ENCODE measurements at regions not wholly inside any gene's neighbourhood (a gene's known extent, or its start where the extent isn't known, plus 50 kb on each side); places are given as distances from the start of the nearest gene placed in this dataset.

DNA sequence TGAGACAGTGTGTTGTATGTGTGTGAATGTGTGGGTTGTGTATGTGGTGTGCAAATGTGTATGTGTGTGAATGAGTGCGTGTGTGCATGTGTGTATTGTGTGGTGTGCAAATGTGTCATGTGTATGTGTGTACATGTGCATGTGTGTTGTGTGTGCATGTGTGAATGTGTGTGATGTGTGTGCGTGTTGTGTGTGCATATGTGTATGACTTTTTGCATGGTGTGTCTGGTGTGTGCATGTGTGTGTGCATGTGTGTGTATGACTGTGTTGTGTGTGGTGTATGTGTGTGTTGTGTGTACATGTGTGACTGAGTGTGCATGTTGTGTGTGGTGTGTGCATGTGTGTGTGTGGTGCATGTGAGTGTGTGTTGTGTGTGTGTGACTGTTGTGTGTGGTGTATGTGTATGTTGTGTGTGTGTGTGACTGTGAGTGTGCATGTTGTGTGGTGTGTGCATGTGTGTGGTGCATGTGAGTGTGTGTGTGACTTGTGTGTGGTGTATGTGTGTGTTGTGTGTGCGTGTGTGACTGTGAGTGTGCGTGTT is 268.3 kb downstream of the DCDC2C start (continued):
- TF ChIP-seq CEBPZ (IDR thresholded peaks at IDR 0.05; ENCODE audit: low read length) (no peak), ZNF703 (CRISPR knock-in tag; IDR thresholded peaks at IDR 0.05; ENCODE audit: borderline replicate concordance) (no peak), POLR2G (IDR thresholded peaks at IDR 0.05; ENCODE audit: low read depth, low read length) (no peak), CHD2 (IDR thresholded peaks at IDR 0.05; ENCODE audit: low read depth, low read length) (no peak), SNAI1 (CRISPR knock-in tag; IDR thresholded peaks at IDR 0.05; ENCODE audit: borderline replicate concordance) (no peak), ZNF572 (CRISPR knock-in tag; IDR thresholded peaks at IDR 0.05) (no peak), RFX1 (IDR thresholded peaks at IDR 0.05) (no peak), E2F5 (CRISPR knock-in tag; conservative IDR thresholded peaks at IDR 0.05) (no peak), GABPA (IDR thresholded peaks at IDR 0.05; ENCODE audit: low read depth, low read length) (0 out of 2 replicates have a peak, but pooled peaks have one; percentile 11), GABPA (CRISPR knock-in tag; IDR thresholded peaks at IDR 0.05; ENCODE audit: low read depth) (no peak), SNAPC4 (CRISPR knock-in tag; IDR thresholded peaks at IDR 0.05) (no peak)
- TF ChIP-seq, protein P1, sequence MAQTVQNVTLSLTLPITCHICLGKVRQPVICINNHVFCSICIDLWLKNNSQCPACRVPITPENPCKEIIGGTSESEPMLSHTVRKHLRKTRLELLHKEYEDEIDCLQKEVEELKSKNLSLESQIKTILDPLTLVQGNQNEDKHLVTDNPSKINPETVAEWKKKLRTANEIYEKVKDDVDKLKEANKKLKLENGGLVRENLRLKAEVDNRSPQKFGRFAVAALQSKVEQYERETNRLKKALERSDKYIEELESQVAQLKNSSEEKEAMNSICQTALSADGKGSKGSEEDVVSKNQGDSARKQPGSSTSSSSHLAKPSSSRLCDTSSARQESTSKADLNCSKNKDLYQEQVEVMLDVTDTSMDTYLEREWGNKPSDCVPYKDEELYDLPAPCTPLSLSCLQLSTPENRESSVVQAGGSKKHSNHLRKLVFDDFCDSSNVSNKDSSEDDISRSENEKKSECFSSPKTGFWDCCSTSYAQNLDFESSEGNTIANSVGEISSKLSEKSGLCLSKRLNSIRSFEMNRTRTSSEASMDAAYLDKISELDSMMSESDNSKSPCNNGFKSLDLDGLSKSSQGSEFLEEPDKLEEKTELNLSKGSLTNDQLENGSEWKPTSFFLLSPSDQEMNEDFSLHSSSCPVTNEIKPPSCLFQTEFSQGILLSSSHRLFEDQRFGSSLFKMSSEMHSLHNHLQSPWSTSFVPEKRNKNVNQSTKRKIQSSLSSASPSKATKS (CRISPR knock-in tag; IDR thresholded peaks at IDR 0.05) = no peak
- TF ChIP-seq, protein P2, sequence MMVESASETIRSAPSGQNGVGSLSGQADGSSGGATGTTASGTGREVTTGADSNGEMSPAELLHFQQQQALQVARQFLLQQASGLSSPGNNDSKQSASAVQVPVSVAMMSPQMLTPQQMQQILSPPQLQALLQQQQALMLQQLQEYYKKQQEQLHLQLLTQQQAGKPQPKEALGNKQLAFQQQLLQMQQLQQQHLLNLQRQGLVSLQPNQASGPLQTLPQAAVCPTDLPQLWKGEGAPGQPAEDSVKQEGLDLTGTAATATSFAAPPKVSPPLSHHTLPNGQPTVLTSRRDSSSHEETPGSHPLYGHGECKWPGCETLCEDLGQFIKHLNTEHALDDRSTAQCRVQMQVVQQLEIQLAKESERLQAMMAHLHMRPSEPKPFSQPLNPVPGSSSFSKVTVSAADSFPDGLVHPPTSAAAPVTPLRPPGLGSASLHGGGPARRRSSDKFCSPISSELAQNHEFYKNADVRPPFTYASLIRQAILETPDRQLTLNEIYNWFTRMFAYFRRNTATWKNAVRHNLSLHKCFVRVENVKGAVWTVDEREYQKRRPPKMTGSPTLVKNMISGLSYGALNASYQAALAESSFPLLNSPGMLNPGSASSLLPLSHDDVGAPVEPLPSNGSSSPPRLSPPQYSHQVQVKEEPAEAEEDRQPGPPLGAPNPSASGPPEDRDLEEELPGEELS (CRISPR knock-in tag; IDR thresholded peaks at IDR 0.05) = no peak
- TF ChIP-seq, protein P3, sequence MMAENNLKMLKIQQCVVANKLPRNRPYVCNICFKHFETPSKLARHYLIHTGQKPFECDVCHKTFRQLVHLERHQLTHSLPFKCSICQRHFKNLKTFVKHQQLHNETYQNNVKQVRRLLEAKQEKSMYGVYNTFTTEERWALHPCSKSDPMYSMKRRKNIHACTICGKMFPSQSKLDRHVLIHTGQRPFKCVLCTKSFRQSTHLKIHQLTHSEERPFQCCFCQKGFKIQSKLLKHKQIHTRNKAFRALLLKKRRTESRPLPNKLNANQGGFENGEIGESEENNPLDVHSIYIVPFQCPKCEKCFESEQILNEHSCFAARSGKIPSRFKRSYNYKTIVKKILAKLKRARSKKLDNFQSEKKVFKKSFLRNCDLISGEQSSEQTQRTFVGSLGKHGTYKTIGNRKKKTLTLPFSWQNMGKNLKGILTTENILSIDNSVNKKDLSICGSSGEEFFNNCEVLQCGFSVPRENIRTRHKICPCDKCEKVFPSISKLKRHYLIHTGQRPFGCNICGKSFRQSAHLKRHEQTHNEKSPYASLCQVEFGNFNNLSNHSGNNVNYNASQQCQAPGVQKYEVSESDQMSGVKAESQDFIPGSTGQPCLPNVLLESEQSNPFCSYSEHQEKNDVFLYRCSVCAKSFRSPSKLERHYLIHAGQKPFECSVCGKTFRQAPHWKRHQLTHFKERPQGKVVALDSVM (CRISPR knock-in tag; IDR thresholded peaks at IDR 0.05) = no peak
